SK-MEL-5 (cell line): ENCODE measurements at regions not wholly inside any gene's neighbourhood (a gene's known extent, or its start where the extent isn't known, plus 50 kb on each side); places are given as distances from the start of the nearest gene placed in this dataset.
"Not testable (repeated sequence)": the region's sequence is repeated elsewhere in the genome, so short reads cannot be mapped to it uniquely, and the experiment has no call there.

ENCODE experiments used
- DNase-seq: peaks from one replicate; pipeline ENCODE4 v3.0.0-alpha.2; 2016; ENCODE audit warnings: low read depth, low spot score
- in situ Hi-C: cut with HindIII; loops from 2 replicates; pipeline ENCODE4 v1.10.0; 2016; ENCODE audit warnings: low sequenced_read_pairs, high pct_unique_total_duplicates, low pct_unique_long_range_greater_than_20kb

GRCh38 chr16:88262858-88263563 is 119.7 kb upstream of the ZNF469 start:
- in situ Hi-C loops, DNase-seq: not testable (repeated sequence)

DNA sequence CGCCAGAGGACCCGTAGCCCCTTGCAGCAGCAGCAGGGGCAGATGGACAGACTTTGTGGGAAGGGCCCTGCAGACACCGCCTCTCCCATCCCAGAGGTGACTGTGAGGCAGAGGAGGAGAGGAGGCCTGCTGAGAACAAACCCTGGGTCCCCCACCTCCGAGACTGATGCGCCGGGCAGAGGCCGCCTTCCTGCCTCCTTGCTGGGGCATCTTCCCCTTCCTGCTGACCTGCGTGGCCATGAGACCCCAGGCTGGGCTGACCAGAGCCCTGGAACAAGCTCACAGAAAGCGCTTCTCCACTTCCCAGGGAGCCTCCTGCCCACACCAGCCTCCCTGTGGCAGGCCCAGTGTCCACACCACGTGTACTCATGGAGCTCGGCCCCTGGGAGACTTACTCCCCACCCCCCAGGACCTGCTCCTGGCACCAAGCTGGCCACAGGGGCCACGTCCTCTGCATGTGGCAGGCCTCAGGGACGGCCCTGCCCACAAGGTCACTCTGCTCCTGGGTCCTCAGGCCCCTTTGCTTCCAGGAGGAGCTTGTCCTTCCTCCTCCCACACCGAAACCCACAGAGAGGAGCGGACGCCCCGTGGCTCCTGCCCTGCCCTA is 119.0 kb upstream of the ZNF469 start:
- DNase-seq, in situ Hi-C loops: not testable (repeated sequence)

GRCh38 chr16:88264641-88265285 is 118.0 kb upstream of the ZNF469 start:
- DNase-seq = peak; percentile 58
- in situ Hi-C loops = no loop called here

DNA sequence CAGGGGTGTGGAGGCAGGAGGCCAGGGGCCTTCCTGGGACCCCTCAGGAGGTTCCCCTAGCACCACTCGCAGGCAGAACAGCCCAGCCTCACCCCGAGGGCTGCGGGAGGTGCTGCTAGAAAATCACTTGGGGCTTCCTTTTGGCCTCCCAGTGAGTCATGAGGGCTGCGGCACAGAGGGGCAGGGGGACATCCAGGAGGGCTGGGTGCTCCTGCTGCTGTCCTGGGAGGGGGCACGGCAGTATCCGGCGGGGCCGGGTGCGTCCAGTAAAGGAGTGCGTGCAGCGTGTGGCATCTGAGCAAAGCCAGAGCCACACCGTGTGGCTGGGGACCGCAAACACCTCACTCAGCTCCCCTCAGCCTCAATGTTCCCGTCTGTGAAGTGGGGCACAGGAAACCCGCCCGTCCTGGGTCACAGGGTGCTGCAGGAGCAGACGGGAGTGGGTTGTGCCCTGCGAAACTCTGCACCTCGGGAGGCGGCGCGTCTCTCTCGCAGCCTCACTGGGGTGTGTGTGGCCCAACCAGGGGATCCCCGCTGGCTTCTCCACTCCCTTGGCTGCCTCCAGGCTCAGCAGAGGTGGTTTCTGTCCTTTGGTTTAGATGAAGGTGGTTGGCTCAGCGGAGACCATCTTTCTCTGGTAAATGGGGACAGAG is 117.3 kb upstream of the ZNF469 start:
- in situ Hi-C loops, DNase-seq: not testable (repeated sequence)

DNA sequence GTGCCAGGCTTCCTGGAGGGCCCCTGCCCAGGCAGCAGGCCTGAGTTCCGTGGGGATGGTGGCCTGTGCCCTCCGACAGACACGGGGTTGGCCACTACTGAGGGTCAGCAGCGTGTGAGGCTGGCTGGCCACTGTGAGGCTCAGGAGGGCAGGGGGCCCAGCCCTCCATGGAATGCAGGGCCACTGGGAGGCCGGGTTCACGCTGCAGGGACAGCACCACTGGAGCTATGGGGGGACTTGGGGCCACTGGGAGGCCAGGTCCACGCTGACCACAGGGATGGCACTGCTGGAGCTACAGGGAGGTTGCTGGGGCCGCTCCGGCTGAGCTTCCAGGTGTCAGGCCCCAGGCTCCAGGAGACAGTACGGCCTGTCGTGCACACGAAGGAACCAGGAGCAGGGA is 116.7 kb upstream of the ZNF469 start:
- in situ Hi-C loops, DNase-seq: not testable (repeated sequence)

GRCh38 chr16:88266935-88267551 is 115.7 kb upstream of the ZNF469 start:
- DNase-seq, in situ Hi-C loops: not testable (repeated sequence)

DNA sequence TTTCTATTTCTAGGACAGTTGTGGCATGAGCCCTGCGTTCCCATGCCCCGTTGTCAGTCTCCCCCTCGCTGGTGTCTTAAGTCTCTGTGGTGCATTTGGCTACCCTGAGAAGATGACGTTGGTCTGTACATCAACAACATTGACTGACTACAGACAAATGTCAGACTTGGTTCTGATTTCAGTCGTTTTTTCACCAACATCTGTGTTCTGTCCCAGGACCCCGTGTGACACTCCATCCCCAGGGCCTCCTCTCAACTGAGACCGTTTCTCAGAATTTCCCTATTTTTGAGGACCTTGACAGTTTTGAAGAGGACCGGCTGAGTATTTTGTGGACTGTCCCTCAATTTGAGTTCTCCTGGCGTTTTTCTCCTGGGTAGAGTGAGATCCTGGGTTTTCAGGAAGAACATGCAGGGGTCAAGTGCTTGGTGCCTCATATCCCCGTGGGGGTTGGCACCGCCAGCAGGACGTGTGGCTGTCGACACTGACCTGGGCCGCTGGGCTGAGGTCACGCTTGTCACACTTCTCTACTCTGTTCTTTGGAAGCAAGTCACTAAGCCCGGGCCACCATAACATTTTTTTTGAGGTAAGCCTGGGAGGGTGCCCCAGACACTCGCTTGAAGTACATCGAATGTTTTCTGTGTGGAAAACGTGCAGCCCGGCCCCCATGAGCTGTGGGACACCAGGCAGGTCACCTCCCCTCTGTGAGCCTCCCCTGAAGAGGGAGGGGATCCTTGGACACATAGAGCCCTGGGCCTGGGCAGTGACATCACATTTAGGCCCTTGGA is 114.4 kb upstream of the ZNF469 start:
- in situ Hi-C loops, DNase-seq: not testable (repeated sequence)

DNA sequence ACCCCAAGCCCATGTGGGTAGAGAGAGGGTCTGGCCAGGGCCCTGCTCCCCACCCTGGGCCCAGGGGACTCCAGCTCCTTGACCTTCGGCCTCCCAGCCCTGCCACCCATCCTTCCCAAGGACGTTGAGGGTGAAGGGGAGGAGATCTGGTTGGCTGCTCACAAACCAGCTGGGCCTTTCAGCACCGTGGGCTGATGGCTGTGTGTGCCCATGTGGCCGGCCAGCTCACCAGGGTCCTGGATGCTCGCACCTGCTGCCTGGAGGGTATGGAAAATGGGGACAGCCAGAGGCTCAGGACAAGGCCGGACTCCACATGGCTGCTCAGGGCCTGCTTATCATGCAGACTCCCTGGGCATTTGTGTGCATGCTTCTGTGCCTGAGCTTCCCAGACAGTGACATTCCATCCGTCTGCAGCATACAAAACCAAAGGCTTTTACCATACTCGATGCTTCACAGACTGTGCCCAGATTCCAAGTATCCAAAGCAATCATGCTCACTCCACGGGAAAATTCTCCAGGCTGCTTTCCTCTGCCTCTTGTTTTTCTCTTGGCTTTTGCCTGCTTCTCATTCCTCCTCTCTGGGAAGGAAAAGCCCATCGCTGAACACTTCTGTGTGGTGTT is 112.5 kb upstream of the ZNF469 start:
- DNase-seq, in situ Hi-C loops: not testable (repeated sequence)

DNA sequence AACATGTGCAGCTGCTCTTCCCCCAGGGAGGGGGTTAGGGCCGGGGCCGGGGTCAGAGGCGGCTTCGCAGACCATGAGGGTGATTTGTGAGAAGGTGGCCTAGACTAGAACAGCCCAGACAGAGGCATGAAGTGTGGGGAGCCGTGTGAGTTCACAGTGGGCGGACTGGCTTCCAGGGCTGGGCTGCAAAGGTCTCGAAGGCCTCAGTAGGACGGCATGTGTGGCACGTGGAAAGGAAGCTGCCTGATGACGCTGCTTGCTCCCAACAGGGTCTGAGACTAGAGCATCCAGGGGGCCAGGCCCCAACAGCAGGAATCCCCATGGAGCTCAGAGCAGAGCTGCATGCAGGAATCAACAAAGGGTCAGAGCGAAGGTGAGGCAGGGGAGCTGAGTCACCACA is 111.5 kb upstream of the ZNF469 start:
- DNase-seq, in situ Hi-C loops: not testable (repeated sequence)

DNA sequence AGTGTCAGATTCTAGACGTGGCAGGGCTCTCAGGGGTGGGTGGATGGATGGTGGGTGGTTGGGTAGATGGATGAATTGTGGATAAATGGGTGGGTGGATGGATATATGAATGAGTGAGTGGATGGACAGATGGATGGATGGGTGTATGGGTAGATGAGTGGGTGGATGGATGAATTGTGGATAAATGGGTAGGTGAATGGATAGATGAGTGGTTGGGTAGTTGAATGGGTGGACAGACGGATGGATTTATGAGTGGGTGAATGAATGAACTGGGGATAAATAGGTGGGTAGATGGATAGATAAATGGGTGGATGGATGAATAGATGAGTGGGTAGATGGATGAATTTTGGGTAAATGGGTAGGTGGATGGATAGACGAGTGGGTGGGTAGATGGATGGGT is 111.0 kb upstream of the ZNF469 start:
- in situ Hi-C loops, DNase-seq: not testable (repeated sequence)

GRCh38 chr16:88272437-88272836 is 110.3 kb upstream of the ZNF469 start:
- DNase-seq, in situ Hi-C loops: not testable (repeated sequence)

DNA sequence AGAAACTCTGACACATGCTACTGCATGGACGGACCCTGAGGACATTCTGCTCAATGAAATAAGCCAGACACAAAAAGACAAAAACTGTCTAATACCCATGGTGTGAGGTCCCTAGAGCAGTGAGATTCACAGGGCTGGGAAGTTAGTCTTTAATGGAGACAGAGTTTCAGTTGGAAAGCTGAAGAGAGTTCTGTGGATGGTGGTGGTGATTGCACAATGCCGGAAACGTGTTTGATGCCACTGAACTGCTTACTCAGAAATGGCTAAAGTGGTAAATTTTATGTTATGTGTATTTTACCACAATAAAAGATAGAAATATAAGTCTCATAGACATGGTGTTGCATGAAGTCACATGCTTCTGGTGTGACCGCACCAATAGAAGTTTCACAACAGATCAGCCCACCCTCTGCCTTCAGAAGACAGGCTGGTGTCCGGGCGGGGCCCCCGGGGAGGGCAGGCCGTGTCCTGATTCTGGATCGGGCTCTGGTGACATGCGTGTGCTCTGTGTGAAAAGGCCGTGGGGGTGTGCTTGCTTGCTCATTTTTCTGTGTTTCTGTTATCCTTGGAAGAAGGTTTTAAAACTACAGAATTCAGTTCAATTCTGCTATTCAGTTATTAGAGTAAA is 108.5 kb upstream of the ZNF469 start:
- DNase-seq, in situ Hi-C loops: not testable (repeated sequence)

- in situ Hi-C loops = no loop called here
- DNase-seq = no peak
These were observed 107.9 kb upstream of the ZNF469 start for GRCh38 chr16:88274847-88275246.

DNA sequence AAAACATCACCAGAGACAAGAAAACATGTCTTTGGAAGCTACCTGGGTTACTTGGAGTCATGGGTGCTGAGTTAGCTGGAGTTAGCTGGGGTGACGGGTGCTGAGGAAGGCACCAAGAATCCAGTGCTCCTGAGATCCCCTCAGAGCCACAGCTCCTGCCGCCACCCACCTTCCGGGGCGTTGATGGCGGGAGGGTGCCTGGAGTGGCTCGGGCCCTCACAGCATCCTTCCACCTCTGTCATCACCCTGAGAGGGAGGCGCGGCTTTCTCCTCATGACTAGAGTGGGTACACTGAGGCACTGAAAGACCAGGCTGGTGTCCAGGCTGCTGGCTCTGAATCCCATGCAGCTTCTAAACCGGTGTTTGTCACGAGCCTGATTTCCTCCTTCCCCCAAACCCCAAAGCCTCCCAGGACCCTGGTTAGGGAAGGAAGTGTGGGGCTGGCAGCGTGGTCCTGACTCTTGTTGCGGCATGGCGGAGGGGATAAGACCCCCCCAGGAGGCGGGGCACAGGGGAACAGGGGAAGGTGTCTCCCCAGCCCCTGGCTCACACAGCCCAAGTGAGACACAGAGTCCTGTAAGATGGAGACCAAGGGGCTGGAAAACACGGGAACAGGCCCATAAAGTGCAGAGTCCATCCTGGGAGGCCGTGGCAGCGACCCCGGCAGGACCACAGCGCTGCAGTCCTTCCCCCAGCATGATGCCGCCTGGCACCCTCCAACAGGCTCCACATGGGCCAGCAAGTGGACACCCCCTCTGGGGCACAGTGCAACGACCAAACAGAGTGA is 107.2 kb upstream of the ZNF469 start:
- in situ Hi-C loops, DNase-seq: not testable (repeated sequence)

GRCh38 chr16:88276123-88276588 is 106.6 kb upstream of the ZNF469 start:
- DNase-seq, in situ Hi-C loops: not testable (repeated sequence)
